Right lobe of liver (tissue), 4 donors: ENCODE measurements at regions not wholly inside any gene's neighbourhood (a gene's known extent, or its start where the extent isn't known, plus 50 kb on each side); places are given as distances from the start of the nearest gene placed in this dataset.

Source experiments
- CTCF ChIP-seq, 4 donors: fragments of 200-600 bp in 3 of 4; fragments of 450-650 bp in 1 of 4; IDR thresholded peaks; one replicate each; pipeline versions ENCODE4 v1.5.1 to v1.8.0; 2016 to 2022; ENCODE audit warnings: antibody characterized with exemption in 4 of 4, mild to moderate bottlenecking in 2 of 4
- POLR2A ChIP-seq: fragments of 450-650 bp; IDR thresholded peaks from one replicate; pipeline ENCODE4 v1.6.1; 2017; ENCODE audit warnings: antibody characterized with exemption, mild to moderate bottlenecking
- donor health status: DM: no; HTN: no; CAD: no.
- donor health status: DM: no; HTN: no; CAD: no.
- donor health status: DM: no; HTN: yes; CAD: no.

GRCh38 chr1:214791961-214792360 lies 189.0 kb downstream of the CENPF start:
- TF ChIP-seq CTCF (IDR thresholded peaks at IDR 0.05) (no peak), POLR2A (no peak)
